ENCODE measurements at regions not wholly inside any gene's neighbourhood (a gene's known extent, or its start where the extent isn't known, plus 50 kb on each side); places are given as distances from the start of the nearest gene placed in this dataset.
"Not testable (repeated sequence)": the region's sequence is repeated elsewhere in the genome, so short reads cannot be mapped to it uniquely, and the experiment has no call there.

DNA sequence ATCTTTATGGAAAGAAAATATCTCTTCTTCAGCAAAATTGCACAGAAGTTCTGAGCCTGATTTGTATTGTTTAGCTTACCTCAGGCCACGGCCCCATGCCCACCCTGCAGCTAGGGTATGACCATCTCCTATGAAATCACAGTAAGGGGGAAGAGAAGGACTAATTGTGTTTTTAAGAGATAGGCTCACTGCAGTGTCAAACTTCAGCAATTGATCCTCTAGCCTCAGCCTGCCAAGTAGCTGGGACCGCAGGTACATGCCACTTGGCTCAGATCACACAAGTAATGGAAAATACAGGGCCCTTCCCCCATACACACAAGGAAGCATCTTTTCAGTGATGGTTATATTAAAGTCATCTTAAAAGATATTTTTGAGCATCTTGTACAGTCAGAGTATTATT is 60.0 kb downstream of the DMAC1 start:
- no peak for DNase-seq

DNA sequence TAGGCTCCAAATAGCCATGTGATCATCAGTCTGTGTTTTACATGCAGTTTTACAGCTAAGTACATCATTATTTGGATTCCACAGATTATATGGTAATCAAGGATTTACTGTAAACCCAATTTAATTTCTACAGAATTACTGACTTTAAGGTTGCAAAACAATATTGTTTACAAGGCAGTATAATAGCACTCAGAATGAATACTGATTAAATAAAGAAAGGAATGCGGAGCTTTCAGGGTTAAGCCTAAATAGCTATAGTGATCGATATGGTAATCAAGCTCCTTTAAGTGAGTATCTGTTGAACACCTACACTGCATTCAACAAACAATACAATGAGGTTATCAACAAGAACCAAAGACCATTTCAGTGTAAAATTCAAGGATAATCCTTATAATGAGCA is 64.3 kb downstream of the DMAC1 start:
- no peak for DNase-seq

DNA sequence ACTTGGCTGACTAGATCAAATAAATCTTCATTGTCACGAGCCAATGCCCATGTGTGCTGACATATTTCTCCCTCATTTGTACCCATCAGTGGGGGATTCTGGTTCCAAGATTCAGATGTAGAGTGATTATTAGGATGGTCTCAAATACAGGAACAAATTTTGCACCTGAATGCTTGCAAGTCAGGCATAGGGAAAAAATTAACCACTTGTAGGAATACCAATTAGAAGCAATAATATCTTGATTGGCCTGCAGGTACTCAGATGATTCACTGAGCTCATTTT is 69.5 kb downstream of the DMAC1 start:
- DNase-seq = no peak

DNA sequence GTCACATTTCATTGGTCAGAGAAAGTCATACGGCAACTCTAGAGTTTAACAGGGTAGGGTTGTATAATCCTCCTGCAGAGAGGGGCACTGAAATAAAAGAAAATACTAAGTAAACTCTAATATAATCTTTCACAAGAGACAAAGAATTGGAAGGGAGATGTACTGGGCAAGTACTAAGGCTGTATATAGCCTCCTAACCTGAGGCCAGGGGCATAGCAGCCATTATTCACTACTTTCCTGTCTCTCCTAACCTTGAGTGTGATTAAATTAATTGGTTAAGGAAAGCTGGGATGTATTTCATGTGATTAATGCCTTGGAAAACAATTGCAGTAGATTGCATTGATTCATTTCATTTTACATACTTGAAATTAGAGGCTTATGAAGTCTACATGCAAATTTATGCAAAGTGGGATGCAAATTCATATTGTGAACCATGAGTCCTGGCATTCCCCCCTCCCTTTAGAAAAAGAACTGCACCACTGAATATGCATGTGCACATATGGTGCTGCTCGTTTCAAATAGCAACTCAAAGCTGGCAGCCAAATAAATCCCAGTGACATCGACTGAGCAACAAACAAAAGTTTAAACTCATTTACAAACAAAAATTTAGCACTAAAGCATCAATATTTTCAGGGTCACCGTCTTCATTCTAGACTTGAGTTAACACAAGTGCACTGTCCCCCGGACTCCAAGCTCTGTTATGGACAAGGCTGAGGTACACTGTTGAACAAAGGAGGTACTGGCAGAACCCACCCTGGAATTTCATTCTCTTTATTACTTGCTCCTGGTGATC is 70.0 kb downstream of the DMAC1 start:
- DNase-seq = no peak

DNA sequence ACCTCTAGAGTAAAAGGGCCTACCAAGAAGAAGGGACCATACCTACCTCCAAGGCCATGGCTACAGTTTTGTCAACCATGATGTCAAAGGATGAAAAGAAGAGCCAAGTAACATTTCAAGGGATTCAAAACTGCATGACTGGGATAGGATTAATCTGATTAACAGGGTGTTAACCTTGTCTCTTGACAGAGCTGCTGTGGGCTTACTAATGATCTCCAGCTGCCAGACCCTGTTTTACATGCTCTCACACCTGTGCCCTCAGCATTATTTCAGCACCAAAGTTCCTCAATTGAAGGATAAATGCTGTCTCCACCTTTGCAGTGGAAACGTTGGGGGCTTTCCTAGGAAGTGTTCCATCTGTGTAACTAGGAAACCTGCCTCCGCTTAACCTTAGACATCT is 78.3 kb downstream of the DMAC1 start:
- DNase-seq = no peak

DNA sequence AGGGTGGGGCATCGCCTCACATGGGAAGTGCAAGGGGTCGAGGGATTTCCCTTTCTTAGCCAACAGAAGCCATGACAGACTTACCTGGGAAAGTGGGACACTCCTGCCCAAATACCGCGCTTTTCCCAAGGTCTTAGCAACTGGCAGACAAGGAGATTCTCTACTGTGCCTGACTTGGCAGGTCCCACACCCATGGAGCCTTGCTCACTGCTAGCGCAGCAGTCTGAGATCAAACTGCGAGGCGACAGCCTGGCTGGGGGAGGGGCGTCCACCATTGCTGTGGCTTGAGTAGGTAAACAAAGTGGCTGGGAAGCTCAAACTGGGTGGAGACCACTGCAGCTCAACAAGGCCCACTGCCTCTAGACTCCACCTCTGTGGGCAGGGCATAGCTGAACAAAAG is 86.5 kb downstream of the DMAC1 start:
- DNase-seq = not testable (repeated sequence)

DNA sequence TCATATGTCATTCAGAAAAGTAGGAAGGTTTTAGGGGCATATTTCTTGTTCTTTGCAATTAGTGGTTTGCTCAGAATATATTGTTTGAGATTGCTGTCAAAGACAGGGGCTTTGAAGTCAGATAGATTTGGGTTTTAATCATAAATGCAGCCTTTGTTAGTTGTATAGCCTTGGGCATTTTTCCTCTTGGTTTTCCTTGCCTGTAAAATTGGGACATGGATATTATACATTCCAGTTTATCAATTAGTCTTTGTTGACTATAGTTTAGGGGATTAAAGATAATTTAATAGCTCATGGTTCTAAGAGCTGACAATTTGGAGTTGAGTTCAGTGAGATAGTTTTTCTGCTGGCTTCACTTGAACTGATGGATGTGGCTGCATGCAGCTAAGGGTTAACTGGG is 88.9 kb downstream of the DMAC1 start:
- DNase-seq = no peak

DNA sequence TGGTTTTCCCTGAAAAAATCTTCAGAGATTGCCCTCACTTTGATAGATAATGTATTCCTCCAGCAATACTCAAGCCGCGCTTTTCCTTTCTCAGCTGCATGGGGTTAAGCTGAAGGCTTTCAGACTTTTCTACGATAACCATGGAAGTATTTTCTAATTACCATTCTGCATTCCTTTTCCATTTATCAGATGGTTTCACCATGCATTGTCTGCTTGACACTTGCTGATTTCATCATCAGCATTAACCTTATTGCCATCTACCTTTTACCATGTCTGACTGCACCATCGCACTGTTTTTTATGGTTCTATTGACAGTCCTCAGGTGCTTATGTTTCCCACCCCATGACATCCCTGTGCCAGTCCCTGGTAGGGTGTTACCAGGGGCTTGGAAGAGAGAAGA is 91.6 kb downstream of the DMAC1 start:
- no peak for DNase-seq

DNA sequence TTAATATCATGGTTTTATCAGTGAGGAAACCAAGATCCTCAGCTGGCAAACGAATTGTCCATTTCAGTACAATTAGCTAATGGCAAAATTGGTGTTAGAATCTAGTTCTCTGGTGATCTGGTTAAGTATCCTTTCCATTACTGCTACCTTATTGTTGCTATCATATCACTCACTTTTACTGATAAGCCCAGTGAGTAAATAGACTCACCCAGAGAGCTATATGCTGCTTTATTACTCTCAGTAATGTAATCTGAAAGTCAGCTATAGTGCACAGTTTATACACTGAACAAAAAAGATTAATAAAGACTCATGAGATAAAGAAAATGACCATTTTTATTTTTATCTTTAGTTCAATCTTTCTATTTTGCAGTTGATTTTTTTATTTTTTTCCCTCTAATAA is 95.0 kb downstream of the DMAC1 start:
- DNase-seq = no peak

DNA sequence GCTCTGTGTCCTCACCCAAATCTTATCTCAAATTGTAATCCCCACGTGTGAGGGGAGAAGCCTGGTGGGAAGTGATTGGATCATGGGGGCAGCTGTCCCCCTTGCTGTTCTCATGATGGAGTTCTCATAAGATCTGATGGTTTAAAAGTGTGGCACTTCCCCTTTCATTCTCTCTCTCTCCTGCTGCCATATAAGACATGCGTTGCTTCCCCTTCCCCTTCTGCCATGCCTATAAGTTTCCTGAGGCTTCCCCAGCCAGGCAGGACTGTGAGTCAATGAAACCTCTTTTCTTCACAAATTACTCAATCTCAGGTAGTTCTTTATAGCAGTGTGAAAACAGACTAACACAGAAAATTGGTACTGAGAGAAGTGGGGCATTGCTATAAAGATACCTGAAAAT is 107.7 kb downstream of the DMAC1 start:
- DNase-seq = no peak

DNA sequence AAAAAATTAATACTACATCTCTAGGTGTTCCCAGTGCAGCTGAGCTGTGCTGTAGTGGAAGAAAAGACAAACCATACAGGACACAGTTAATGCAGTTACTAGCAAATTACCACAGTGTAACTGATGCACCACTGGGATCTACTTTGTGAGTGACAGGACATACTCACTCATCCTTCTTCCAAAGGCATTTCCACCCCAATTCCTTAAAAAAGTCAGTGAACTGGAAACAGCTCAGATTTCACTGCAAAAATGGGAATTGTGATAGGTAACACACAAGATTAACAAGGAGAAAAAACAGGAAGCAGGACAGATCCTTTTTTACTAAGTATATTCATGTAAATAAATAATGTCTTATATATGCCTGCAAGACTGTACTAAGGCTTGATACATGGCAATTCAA is 109.6 kb downstream of the DMAC1 start:
- DNase-seq = no peak

DNA sequence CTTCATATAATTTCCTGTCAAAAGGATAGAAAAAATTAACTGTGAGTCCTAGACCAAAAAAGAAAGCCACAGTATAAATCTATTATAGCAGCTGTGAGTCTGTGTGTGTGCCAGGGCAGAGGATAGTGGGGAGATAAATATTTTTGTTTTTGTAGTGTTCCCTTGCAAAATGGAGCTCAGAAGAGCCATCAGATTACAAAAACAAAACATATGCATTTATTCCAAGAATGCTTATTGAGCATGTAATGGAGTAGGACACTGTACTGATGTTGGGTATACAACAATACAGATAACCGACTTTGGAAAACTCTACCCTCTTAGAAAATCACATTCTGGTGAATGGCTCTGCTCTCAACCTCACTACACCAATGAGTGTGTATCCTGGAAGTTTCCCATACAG is 111.0 kb downstream of the DMAC1 start:
- DNase-seq = no peak

DNA sequence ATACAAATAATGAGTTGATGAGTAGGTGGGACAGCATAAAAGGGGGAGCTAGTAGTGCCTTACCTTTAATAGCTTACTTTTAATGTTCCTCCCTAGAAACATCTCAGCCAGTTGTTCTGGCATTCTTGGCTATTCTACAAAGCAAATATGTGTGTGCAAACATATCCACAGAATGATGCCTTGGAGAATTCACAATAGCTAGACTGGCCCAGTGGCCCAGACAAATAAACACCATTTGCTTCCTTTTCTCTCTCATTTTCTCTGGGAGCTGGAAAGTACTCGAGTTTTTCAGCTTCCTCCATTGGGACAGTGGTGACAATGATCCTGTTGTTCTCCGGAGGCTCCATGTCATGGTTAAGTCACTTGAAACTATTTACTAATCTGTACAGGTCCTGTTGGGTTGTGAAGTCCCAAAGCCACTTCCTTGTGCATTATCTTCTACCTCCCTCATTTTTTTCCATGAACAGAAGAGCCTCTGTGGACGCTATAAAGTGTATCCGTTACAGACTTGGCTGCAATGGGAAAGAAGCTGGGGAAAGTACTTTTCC is 122.9 kb downstream of the DMAC1 start:
- DNase-seq = no peak

DNA sequence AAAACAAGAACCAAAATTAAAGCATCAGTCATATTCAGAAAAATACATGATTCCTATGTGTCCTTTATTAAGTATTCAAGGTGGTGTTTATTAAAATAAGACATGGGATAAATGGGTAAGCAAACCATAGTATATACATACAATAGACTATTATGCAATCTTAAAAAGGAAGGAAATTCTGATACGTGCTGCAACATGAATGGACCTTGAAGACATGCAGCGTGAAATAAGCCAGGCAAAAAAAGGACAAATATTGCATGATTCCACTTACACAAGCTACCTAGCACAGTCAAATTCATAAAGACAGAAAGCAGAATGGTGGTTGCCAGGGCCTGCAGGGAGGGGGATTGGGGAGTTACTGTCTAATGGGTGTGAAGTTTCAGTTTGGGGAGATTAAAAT is 127.7 kb downstream of the DMAC1 start:
- no peak for DNase-seq

DNA sequence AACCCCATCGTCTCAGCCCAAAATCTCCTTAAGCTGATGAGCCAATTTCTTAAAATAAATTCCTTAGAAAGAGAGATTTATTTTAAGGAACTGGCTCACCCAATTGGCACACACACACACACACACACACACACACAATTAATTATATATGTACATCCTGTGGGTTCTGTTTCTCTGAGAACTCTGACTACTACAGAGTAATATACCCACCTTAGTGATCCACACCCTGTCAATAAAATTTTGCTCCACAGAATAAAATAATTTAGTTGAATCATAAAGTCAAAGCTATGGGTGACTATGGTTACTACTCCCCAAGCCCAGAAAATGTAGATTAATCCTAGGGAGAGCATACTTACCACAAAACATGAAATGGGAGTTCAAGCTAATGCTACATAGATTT is 131.0 kb downstream of the DMAC1 start:
- no peak for DNase-seq

DNA sequence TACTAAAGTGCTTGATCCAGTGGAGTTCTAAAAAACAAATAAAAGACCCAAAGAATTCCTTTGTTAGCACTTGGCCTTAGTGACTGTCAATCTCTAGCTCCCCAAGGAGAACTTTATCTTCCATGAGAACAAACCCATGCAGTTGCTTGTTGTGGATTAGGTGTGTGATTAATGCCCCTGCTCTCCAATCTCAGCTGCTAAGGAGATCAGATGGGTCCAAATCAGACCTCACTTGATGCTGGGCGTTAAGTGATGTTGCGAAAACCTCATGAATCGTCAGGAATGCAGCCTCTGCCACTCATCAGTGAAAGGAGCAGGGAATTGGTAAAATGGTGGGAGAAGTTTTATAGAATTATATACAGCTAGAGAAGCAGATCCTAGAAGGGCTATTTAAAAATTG is 133.7 kb downstream of the DMAC1 start:
- DNase-seq = no peak

DNA sequence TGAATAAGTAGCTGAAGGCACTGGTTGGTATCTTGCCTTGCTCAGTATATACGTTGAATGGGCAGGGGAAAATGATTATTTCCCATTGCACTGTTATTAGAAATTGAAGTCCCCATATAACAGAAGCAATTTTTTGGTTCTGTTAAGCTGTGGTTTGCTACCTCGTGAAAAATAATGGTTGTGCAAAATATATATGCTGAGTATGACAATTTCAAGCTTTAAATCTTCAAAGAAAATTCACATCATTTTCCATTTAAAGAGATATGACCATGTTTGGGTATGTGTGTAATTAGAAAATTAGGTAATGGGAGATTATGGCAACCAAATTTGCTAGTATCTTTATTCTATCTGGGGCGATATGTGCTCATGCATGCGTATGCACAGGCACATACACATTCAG is 139.8 kb downstream of the DMAC1 start:
- DNase-seq = no peak

DNA sequence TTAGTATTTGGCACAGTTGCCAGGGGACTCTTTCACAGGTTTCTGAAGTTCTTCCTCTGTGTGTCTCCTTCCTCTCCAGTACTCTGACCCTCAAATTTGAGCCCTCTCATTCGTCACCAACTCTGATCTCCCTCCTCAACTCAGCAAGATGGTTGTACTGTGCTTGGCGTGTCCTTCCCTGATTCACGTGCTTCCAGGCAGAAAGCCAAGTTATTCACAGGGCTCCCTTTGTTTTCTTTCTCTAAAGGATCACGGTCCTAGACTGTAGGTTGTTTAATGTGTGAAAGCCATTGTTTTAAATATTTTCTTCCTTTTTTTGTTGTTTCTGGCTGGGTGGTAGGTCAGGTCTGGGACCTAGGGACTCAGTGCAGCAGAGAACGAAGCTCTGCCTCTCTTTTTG is 142.9 kb downstream of the DMAC1 start:
- peak; percentile 49 for DNase-seq

DNA sequence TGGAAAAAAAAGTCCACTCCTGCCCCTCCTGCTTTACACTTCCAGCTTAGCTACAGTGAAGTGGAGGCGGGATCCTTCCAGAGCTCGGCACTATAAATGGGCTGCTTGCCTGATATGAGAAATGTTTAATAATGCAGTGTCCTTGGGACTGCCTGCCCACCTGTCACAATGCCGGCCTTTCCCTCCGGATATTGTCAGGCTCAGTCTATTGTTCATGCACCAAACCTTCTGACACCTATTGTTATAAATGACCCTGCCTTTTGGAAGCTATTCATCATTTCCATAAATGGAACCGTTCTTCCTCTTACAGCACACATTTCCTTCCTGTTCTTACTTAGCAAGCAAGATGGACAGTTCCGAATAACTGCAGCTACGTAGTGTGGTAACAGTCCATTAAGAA is 146.3 kb downstream of the DMAC1 start:
- peak; percentile 6 for DNase-seq

DNA sequence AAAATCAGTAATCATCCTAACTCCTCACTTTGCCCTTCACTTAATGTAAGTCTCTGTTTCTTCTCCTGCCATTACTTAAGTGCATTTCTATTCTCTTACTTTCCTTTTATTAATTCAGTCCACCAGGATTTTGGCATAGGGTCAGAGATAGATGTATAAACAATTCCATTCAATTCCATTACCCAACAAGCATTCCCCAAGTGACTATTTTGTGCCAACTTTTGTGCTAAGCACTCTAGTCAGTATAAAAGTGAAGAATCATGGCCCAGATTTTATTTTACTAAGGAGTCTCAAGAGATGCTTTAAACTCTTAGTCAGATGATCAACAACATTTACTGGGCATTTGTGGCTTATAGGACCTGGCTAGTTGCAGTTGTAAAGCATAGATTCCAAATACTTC is 159.3 kb downstream of the DMAC1 start:
- peak; percentile 32 for DNase-seq

DNA sequence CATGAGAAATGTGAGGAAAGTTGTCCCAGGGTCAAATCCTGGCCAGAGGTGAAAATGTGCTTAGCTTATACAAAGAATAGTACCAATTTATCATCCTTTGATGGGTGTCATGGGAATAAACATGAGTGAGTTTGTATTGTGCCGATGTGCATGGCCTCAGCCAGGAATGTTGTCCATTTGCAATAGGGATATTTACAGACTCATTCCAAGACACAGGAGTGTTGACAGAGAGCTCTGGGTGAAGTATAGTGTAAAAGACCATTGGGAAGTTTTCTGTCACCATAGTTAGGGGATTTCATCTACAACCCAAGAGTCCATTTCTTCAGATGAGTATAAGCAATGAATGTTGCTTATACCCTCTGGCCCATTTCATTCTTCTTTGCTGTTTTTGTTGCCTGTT is 160.1 kb downstream of the DMAC1 start:
- DNase-seq = no peak

DNA sequence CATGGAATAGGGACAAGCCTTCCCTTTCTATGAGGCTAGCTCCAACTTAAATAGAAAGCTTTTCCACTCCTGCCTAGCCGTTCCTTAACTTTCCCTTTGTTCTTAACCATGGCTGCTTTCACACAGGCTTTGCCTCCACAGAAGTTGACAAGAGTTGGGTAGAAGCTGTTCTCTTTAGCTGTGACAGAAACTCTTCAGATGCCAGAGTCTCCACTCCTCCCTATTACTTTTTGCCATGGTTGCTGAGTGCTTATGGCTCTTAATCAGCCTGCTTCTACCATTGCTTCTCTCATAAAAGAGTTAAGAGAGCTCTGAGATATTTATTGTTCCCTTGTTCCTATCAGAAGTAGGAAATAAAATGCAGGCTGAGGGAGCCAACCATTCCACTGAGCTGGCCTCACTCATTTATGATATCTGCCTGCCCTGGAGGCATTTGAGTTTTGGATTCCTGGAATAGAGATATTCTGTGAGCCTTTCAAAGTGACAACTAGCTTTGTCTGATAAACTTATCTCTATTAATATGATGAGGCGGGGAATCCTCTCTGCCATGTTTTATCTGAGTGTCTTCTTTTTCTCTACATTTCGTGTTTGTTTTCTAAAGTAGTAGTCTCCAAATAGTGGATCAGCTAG is 162.6 kb downstream of the DMAC1 start:
- DNase-seq = no peak

DNA sequence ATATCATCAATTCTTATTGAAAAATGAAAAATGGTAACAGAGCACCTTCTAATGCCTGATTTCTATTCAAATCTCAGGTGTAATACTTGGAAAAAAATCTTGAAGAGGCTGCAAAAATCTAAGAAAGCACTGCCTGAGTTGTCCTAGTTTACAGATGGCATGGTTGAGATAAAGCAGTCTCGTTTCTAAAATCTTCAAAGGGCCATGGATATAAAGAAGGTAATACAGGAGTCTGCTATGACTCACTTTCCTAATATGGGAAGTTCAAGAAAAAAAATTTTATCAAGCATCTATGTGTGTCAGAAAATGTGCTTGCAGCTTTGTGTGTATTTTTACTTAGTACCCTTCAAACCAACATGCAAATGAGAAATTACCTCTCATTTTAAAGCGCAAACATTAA is 163.3 kb downstream of the DMAC1 start:
- no peak for DNase-seq

DNA sequence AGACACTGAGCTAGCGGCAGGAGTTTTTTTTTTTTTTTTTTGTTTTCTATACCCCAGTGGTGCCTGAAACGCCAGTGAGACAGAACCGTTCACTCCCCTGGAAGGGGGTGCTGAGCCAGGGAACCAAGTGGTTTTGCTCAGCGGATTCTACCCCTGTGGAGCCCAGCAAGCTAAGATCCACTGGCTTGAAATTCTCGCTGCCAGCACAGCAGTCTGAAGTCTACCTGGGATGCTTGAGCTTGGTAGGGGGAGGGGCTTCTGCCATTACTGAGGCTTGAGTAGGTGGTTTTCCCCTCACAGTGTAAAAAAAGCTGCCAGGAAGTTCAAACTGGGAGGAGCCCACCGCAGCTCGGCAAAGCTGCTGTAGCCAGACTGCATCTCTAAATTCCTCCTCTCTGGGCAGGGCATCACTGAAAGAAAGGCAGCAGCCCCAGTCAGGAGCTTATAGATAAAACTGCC is 173.0 kb downstream of the DMAC1 start:
- not testable (repeated sequence) for DNase-seq

Measured in tongue (tissue), 1 donor.